NCI-H446 treated with DMSO at 0.1 percent for 48 hours (cell line): ENCODE measurements at regions not wholly inside any gene's neighbourhood (a gene's known extent, or its start where the extent isn't known, plus 50 kb on each side); places are given as distances from the start of the nearest gene placed in this dataset.

Source experiments
- DNase-seq: peaks from one replicate; lab custom pipeline; 2025; lab: John Stamatoyannopoulos, UW

DNA sequence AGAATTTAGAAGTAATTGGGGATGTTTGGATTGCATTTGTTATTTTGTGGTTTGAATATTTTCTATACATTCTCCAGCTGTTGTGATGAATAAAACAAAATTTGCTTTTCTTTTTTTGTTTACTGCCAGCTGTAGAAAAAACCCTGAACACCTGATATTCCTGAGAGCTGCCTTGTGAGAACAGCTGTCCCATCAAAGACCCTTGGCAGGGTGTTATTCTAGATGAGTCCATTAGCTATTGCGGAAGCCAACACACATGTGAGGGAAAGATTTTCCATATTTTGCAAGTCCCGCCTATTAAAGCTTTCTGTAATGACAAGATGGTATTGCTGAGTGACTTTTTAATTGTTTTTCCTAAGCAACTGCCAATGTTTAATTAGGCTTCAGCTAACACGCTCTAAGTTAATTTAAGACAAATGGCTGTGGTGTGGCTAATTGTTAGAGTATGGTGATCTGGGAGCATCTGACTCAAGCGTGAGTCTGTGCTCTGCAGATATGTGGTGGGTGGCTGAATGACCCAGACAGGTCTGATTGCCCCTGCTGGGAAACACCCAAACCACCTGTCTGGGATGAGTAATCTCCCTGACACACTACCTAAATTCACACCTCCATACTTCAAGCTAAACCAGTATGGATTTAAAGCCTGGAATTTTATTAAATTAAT lies 86.5 kb upstream of the PRLR start:
- peak; percentile 71 for DNase-seq

DNA sequence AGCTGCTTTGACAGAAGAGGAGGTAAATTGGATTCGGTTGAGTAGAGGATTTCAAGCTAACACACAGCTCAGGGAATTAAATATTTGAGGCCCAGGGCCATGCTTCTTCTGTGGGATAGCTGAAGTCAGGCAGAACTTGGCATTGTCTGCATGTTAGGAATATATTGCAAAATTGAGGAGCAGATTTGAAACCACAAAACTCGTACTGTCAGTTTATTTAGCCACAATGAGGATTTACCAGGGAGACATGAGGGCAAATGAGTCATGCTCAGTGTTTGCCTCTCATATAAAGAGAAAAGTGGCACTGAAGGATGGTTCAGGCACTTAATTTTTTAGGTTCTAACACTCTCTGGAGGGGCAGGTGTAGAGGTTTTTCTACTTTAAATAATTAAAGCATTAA lies 83.0 kb upstream of the PRLR start:
- DNase-seq: no peak

DNA sequence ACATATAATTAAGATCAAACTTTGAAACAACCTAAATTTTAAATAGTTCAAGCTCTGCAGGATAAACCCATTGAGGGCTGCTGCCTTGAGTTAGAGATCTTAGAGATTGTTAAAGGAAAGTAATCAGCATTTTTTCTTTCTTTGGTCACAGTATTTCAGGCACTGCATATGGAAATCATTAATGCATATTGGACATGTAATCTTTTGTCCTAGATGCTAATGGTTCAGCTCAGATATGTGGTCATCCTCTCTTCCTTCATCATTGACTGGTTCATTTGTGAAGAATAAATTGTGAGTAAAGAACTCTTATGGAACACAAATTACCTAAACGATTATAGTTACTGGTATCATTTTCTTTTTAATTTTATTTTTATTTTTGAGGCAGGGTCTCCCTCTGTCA lies 82.0 kb upstream of the PRLR start:
- DNase-seq: no peak

DNA sequence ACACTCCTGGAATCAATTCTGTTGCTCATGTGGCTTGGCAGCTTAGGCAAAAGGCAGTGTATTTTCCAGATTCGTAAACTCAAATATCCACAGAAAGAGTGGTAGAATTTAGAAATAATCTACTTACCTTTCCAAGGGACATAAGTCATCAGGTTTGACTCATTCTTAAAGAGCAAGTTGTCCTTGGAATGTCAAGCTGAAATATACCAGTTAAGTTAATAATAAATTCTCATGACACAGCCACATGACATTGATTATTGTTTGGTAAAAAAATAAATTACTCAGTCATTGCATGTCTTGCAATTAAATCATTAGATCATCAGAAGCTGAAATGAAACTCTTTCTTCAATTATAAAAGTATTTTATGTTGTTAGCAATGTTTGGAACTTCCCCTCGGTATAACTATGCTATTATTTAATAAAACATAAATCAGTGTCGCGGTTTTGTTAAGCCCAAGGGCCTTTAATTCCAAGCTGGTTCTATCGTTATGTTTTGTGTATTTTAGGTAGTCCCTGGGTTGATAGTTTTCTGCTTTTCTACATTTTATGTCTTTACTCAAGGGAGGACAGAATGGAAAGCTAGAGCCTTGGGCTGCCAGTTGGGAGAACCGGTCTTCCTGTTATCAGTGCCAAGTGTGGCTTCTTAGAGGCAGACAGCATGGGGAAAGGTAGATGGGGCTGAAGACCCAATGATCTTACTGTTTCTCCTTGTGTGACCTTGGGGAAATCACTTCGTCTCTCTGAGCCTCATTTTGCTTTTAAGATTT lies 79.3 kb upstream of the PRLR start:
- DNase-seq: no peak

DNA sequence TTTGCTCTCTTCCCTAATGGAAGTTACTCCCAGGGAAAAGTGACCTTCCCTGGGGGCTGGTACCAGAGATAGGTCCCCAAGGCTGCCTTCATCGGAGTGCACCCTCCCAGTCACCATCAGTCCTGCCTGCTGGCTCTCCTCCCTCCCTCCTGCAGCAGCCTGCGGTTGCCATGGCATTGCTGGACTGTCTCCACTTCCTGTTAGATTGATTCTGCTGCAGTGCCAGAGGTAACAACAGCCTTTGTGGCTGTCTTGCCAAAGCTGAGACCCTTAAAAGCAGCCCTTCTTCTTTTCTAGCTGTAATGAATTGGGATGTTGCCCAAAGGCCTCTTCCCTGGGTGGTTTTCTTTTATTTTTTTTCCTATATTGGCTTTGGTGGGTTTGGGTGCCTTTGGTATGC lies 78.1 kb upstream of the PRLR start:
- peak; percentile 99 for DNase-seq

DNA sequence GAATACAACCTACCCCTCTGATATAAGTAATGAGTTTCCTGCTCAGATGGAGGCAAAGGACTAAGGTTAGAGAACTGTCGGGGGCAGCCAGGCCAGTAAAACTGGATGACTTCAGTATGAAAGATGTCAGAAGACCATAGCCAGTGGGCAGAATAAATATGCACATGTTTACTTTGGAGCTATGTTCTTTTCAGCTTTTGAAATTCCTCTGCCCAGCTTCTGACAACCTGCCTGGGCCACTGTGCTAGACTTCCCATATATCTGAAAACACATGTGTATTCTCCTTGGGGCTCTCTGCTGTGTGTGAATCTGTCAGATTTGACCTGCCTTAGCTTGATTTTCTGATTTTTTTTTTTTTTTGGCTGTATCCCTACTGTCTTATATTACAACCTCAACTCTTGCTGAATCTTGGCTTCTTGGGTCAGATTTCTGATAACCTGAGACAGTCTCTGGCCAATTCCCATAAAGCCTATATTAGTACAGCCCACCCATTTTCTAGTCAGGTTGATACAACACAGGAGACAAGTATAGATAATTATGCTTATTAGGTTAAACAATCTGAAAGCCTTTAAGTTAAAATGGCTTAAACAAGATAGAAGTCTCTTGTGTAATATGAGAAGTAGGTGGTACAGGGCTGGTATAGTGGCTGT lies 76.6 kb upstream of the PRLR start:
- no peak for DNase-seq

DNA sequence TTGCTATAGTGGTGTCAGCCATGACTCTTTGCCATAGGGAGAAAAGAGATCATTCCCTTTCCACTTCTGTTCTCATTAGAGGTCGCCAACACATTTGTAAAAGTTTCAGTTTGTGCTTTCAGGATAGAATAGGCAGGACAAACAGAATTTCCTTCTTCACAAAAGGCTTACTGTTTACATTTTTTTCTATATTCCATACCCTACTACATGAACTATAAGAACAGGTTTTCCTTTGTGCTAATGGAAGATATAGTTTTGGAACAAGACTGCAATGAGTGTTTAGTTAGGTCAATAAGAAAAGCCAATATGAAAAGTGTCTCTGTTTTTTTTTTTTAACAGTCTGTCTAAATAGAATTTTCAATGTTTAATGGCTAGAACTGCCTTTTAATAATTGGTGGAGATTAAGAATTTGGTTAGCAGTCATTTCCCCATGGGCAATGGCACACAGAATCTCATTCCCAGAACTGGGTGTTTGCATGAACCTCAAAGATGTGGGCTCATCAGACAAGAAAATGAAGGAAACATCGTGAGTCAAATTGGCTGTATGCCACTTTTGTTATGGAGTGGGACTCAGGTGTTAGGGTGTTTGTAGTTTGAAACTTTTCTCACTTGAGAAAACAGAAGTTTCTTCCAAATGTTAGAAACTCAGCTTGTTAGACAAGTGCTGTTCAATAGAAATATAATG lies 75.2 kb upstream of the PRLR start:
- DNase-seq: no peak

DNA sequence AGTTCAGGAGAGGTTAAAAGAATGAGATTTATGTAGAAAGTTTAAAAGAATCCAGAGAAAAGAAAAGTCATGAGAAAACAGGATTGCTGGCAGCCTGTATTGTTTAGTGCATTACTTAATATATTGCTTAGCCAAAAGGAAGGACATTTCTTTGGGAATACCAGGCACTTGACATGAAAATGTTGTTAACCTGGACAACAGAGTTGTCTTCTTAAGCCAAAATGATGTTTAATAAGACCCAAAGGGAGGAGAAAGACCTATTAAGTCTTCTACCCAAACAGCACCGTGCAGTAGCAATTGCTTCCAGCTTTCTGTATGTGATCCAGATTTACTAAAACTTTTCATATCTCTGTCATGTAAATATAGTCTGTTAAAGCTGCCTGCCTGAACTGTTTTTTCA lies 74.0 kb upstream of the PRLR start:
- no peak for DNase-seq

DNA sequence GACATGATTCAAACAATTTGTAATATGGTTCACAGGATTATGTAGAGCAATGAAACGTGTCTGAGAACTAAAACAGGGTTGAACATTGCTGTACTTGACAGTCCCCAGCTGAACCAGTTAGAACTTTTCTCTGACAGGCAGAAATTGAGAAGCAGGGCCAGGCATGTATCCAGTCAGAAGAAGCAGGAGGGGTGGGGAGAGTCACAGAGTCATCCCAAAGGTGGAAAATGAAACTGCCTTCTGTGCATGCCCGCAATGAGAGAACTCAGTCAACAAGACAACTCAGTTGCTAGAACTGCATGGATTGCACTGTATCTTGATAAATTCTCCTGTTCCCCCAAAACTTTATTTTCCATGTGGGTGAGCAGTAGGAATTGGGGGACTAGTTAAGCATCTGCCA lies 72.9 kb upstream of the PRLR start:
- DNase-seq: no peak

DNA sequence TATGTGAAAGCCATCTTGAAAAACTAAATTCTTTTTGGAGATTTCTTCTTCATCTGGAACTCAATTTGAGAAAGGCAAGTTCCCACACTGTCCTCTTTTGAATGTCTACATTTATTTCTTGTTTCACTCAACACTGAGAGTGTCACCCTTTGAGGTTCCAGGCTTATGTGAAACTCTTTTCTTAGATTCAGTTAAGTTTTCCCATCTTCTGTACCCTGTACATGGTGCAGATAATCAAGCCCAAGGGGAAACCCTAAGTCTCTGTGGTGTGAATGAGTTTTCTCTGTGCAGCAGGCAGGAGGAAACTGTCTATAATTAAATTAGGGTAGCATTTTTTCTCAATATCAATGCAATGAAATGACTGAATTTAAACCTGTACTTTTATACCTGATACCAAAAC lies 72.3 kb upstream of the PRLR start:
- no peak for DNase-seq

DNA sequence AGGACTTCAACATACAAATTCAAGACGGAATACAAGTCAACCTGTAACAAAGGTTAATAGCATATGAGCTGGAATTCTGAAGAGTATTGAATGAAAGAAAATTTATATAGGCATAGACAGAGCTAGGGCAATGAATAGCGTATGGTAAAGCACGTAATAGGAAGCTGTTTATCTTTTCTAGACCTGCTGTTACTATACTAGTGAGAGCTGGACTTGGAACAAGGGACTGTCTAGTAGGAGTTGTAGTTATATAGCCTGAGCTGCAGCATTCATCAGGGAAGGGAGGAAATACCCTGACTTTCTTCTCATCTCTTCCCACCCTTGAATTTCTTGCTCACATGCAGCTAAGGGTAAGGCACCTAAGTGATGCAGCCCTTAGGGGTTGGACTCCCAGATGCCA lies 67.5 kb upstream of the PRLR start:
- no peak for DNase-seq

DNA sequence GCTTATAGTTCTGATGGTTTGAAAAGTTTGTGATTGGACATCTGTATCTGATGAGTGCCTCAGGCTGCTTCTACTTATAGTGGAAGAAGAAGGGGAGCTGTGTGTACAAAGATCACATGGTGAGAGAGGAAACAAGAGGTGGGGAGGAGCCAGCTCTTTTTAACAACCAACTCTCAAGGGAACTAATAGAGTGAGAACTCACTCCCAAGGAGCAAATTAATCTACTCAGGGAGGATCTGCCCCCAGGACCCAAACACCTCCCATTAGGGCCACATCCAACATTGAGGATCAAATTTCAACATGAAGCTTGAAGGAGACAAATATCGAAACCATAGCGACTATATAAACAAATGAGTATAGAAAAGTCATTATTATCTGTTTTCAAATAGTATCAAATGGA lies 64.7 kb upstream of the PRLR start:
- no peak for DNase-seq

DNA sequence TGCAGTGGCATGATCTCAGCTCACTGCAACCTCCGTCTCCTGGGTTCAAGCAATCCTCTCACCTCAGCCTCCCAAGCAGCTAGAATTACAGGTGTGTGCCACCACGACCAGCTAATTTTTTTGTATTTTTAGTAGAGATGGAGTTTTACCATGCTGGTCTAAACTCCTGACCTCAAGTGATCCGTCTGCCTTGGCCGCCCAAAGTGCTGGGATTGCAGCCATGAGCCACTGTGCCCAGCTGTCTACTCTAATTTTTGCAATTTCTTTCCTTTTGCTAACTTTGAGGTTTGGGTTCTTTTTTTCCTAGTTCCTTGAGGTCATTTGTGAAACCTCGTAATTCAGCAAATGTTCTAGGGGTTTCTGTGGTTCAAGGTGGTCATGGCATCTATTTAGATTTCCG lies 63.7 kb upstream of the PRLR start:
- no peak for DNase-seq

DNA sequence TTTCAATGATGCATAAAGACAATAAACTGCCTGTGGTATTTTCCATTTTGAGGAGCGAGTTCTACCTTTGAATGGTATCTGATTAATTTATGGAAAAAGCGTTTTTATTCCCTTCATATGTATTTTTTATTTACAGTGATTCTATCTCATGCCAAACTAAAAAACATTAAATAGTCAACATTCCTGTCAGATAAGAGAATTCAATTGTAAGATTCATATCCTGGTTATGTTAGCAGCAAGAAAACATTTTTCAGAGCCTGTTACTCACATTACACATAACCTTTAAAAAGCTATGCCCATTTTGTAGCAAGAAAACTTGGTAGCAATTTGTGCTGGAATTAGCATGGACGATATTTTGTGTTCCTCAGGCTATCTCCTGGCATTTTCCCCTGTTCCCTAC lies 55.1 kb upstream of the PRLR start:
- no peak for DNase-seq

DNA sequence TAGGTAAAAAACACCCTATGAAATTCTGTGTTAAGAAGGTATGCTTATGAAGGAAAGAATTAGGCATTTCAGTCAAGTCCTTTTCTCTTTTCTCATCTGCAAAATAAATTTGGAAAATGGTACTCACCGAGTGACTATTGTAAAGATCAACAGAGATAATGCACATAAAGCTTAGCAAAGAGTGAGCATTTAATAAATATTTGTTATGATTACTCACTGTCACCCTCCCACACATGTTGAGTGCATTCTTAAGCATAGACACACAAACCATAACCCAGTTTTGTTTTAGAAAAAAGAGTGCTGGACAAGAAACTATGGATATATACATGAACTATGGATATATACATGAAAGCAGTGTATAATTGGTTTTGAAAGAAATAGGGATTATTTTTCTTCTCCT lies 54.7 kb upstream of the PRLR start:
- no peak for DNase-seq

DNA sequence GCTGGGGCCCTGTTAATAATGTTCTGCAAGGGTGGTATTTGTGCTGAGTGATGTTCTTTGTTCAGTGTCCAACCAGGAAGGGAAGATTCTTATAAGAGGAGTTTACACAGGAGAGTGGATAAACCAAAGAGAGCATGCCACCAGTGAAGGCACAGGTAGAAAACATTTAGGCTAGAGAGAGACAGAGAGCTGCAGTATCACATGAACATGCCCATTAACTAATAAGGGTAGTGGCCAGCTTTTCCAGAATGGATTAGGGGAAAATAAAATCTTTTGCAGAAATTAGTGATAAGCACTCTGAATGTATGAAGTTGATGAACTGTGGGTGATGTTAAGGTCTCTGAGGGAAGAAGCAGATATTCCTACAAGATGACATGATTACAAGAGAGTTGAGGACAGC lies 54.1 kb upstream of the PRLR start:
- DNase-seq: no peak

DNA sequence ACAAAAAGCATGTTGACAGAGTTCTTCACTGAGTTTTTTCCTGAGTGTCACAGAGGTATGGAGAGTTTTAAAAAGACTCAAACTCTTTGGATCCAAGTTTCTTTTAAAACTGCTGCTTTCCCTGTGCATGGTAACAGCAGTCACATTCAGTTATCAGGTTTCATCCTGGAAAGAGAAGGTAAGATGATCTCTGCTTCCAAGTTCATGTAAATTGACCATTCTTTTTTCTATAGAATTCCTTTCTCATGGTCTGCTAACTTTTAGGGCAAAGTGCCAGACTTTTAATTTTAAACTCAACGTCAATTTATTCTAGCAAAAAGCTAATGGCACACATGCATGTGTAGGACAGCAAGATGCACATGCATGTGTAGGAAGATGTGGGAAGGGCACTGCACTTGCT lies 52.5 kb upstream of the PRLR start:
- peak; percentile 41 for DNase-seq

DNA sequence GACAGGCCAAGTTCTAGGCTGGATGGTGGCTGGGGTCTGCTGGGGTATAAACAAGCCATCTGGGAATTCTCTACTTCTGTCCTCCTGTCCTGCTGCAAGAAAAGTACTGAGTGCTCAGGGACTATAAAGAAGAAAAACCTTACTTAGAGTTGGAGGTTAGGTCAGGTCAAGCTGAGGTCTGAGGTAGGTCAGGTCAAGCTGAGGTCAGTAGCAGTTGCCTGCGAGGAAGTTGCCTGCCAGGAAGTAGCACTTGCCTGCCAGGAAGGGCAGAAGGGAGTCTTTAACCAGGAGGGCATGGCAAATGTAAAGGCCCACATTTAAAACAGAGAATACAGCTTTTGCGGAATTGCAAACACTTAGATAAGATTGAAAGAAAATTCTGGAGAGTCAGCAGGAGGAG lies 51.3 kb upstream of the PRLR start:
- DNase-seq: no peak
